ENCODE measurements at regions not wholly inside any gene's neighbourhood (a gene's known extent, or its start where the extent isn't known, plus 50 kb on each side); places are given as distances from the start of the nearest gene placed in this dataset.
A peak's percentile ranks its signal among the peaks of the same experiment; 100 is the strongest.
"Not testable (repeated sequence)": the region's sequence is repeated elsewhere in the genome, so short reads cannot be mapped to it uniquely, and the experiment has no call there.

DNA sequence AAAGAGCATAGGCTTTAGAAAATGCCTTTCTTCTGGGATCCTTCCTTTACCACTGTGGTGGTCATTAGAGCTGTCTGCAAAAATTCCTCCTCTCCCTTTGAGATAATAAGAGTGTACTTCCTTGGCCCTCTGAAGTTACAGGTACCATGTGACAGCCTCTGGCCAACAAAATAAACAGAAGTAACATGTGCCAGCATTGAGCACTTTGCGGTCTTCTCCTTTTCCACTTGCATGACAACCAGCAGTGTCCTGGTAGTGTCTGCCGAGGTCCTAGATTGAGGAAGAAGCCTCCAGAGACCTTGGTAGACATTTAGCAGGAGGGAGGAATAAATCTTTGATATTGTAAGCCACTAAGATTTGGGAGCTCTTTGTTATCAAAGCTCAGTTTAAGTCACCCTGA is 87.5 kb upstream of the ARID1B start:
- DNase-seq (ENCODE audit: low spot score), result no peak

GRCh38 chr6:156688620-156688971 is 88.6 kb upstream of the ARID1B start:
- no peak for DNase-seq (ENCODE audit: low spot score)

DNA sequence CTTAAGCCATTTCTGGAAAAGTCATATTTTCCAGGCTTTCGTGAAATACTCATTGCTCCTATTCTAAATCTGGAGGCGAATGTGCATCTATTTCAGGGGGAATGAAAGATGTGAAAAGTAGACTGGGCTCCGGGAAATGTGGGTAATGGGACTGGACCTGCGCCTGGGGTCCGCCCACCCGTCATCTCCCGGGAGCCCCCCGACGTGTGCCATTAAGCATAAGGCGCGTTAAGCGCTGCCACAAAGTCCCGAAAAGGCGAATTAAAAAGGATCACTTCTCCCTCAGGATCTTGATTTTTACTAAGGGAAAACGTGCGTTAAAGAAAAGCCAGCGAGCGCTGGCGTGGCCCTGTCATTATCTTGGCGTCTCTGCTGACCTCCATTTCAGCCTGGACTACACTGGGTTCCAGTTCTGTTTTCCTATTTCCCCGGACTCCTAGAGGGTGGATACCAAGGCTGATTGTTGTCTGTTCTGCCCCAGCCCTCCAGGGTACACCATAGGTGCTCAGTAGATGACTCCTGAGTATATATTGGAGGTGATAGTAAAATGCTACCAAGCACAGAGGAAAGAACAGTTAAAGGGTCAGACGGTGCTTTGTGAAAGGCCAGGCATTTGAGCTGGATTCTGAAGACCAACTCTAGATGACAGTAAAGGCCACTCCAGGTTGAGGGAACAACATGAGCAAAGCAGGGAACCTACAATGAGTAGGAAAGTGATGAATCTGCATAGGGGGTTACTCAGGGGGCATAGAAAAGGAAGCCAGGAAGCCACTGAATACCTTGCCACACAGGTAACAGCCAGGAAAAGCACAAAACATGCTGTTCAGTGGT is 89.2 kb upstream of the ARID1B start:
- no peak for DNase-seq (ENCODE audit: low spot score)

DNA sequence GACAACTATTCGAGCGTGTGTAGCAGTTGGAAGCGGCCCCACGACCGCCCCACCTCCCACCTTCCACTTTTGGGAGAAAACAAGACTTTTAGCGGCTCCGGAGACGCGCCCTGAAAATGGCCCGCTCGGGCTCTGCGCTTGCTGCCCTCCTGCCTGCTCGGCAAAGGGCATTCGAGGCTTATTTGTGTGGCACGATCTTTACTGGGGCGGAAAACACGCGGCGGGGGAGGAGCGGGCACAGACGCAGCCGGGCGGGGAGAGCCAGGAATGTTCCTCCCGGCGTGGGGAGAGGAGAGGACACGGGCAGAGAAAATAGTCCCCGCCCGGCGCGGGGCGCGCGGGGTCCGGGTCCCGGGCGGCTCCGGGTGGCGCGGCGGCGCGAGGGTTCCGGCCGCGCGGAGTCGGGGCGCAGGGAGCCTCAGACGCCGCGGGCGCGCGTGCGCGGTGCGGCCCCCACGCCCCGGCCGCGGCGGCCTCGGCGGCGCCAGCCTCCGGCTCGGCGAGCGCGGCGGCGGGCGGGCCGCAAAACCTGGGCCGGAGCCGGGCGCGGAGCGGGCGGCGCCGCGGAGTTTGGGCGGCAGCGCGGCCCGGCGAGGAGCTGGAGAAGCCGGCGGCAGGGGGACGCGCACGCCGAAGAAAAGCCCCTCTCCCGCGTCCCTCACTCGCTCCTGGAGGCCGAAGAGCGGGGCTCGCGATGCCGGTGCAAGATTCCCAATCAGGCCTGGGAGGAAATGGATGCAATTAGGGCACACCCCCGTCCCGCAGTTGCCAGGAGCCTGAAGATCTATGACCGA is 90.0 kb upstream of the ARID1B start:
- DNase-seq (ENCODE audit: low spot score), result peak; percentile 96

- DNase-seq (ENCODE audit: low spot score), result no peak
Observed at GRCh38 chr6:156686301-156686994, 90.7 kb upstream of the ARID1B start.

- no peak for DNase-seq (ENCODE audit: low spot score)
Observed at GRCh38 chr6:156685823-156686222, 91.4 kb upstream of the ARID1B start.

DNA sequence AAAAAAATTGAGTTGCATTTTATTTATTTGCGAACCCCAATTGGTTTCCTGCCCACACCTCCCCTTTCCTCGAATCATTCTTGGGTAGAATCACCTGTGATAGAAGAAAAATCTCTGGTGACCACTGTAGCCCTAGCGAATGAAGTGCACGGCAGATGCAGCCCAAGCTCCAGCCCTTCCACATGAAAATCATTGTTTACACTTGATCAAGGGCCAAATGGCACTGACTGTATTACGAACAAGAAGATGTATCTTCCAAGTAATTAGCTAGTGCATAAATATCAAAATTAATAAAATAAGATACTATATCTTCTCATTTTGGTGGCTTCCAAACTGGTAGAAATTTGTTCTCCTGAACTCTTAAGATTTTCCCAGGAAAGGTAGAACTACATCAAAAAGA is 93.4 kb upstream of the ARID1B start:
- DNase-seq (ENCODE audit: low spot score), result no peak

DNA sequence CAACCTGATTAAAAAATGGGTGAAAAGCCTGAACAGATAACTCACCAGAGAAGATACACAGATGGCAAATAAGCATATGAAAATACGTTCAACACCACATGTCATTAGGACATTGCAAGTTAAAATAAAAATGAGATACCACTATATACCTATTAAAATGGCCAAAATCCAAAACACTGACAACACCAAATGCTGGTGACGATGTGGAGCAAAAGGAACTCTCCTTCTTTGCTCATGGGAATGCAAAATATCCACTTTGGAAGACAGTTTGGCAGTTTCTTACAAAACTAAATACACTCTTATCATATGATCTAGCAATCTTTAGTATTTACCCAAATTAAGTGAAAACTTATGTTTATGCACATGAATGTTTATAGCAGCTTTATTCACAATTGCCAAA is 100.5 kb upstream of the ARID1B start:
- DNase-seq (ENCODE audit: low spot score), result no peak

DNA sequence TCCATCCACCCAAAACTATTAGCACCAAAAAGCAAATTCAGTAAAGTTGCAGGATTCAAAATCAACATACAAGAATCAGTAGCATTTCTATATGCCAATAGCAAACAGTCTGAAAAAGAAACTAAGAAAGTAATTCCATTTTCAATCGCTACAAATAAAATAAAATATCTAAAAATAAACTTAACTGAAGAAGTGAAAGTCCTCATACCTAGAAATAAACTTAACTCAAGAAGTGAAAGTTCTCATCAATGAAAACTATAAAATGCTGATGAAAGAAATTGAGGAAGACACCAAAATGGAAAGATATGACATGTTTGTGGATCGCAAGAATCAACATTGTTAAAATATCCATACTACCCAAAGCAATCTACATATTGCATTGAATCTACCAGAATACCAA is 103.0 kb upstream of the ARID1B start:
- DNase-seq (ENCODE audit: low spot score), result no peak

- DNase-seq (ENCODE audit: low spot score), result not testable (repeated sequence)
Observed at GRCh38 chr6:156670097-156670496, 107.1 kb upstream of the ARID1B start.

- DNase-seq (ENCODE audit: low spot score), result no peak
Observed at GRCh38 chr6:156662025-156662445, 115.1 kb upstream of the ARID1B start.

- DNase-seq (ENCODE audit: low spot score), result no peak
Observed at GRCh38 chr6:156660389-156660788, 116.8 kb upstream of the ARID1B start.

GRCh38 chr6:156659822-156660198 is 117.4 kb upstream of the ARID1B start:
- no peak for DNase-seq (ENCODE audit: low spot score)

GRCh38 chr6:156658966-156659821 is 118.0 kb upstream of the ARID1B start:
- no peak for DNase-seq (ENCODE audit: low spot score)

DNA sequence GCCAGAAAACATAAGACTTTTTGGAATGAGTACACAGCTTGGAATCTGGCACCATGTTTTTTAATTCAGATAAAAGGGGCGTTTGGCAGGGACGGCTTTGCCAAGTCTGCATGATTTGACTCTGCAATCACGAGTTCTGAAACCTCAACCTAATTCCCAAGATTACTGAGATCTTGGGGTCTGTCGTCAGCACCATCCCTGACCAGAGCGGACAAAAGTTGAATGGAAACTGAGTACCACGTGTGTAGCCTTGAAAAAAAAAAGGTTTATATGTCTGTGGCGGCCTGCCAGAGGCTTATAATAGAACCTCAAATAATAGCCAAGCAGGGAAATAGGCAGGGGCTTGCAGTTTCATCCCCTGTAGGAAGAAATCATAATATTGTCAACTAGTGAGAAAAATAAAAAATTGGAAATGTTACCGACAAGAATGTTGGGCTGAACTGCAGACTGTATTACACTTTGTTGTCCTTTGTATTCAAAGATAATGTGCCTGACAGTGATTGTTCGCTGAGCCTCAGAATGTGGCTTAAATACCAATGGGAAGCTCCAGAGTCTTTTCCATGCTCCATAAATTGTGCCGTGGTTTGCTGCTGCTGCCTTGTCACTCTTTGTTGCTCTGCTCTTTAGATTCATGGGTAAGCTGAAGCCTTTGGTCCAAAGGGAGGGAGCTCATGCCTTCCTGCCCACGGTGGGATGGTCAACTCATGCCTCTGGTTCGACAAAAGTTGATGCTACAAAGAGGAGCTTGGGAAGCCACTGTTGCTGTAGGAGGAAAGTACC is 118.8 kb upstream of the ARID1B start:
- no peak for DNase-seq (ENCODE audit: low spot score)

GRCh38 chr6:156657296-156657695 is 119.9 kb upstream of the ARID1B start:
- no peak for DNase-seq (ENCODE audit: low spot score)

DNA sequence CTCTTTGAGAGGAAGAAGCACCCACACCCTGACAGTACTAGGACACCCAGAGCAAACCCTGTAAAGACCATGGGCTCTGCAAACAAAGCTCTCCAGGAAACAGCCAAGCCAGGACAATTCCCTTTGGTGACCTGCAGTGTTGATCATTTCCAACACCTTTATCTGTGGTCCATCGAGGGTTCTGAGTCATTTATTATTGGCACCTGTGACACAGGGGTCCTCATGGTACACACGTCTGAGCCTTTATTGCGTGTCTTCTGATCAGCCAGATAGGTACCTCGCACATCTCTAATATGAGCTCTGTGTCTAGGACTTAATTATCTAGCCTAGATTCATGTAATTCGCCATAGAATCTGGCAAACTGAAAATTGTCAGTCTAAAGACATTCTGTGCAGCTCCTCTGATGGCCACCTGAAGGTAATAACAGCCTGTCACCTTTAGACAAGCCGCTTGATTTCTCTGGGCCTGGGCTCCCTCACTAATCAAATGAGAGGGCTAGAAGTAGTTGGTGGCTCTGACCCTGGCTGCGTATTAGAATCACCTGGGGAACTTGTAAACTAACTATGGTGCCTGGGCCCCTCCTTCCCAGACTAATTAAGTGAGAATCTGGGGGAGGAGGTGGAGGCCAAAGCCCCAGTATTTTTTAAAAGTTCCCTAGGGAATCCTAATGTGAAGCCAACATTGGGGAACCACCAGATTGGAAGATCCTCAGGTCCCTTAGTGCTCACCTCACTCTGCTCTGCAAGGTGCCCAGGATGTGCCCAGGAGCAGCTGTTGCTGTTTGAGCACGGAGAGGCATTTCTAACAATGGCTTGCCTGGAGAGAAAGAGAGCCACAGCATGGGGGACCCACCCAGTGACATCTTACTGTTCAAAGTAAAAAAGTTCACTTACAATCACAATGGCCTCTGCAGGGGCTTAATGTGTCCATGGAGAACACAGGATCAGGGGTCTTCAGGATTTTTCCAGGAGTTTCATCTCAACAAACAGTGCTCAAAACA is 122.0 kb upstream of the ARID1B start:
- DNase-seq (ENCODE audit: low spot score), result no peak

DNA sequence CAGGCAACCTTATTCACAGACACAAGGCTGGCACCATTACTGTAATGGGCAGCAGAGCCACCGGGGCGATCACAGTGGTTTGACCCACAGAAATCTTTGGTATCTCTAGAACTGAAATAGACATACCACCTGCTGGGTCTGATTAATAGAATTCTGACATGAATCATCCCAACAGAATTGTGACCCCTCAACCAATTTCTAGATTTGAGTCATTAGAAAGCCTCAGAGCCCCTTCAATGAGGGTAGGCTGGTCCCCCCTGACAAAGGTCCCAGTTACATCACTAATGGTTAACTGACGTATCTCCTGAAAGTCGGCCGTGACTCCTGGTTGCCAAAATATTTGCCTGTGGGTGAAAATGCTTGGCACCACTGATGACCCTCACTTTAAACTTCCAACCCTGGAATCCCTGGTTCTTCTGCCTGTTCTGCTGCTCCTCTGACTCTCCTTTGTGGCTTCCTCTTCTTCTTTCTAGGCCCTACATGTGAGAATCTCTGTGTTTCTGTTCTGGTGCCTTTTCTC is 124.9 kb upstream of the ARID1B start:
- DNase-seq (ENCODE audit: low spot score), result no peak

DNA sequence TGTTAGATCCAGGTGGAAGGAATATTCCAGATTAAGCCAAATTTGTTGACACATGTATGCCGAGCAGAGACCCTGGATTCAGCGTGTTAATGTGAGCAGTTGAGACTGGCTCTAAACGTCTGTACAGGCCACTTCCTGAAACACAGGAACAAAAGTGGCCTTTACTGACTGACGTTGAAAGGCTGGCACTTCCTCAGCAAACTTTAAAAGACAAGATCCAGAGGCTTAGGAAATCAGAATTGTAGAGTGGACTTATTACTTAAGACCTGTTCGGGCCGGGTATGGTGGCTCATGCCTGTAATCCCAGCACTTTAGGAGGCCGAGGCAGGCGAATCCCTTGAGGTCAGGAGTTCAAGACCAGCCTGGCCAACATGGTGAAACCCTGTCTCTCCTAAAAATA is 125.7 kb upstream of the ARID1B start:
- no peak for DNase-seq (ENCODE audit: low spot score)
